T47D (cell line): ENCODE measurements at regions not wholly inside any gene's neighbourhood (a gene's known extent, or its start where the extent isn't known, plus 50 kb on each side); places are given as distances from the start of the nearest gene placed in this dataset.

Experiments
- DNase-seq, 2 experiments: peaks; one replicate each; pipeline versions ENCODE4 v3.0.0 to v3.0.0-alpha.2; 2011 to 2012; ENCODE audit warnings: low read depth in 1 of 2, low spot score in 1 of 2
- JUND ChIP-seq: IDR thresholded peaks from 2 replicates; pipeline ENCODE4 v1.6.1; 2012; ENCODE audit warnings: low read depth
- in situ Hi-C: cut with HindIII; loops from 2 replicates; pipeline ENCODE4 v1.10.0; 2016; ENCODE audit warnings: low sequenced_read_pairs, low pct_unique_long_range_greater_than_20kb

- no peak for TF ChIP-seq JUND
- no peak for DNase-seq
- in situ Hi-C loops, result no loop called here
Observed at GRCh38 chr10:36943544-36943943, 181.9 kb upstream of the ANKRD30A start.

GRCh38 chr10:36942616-36943015 is 182.8 kb upstream of the ANKRD30A start:
- DNase-seq, result peak in 1 of 2 experiments; percentile 19
- in situ Hi-C loops, result no loop called here
- TF ChIP-seq JUND, result no peak

GRCh38 chr10:36903040-36903439 is 222.4 kb upstream of the ANKRD30A start:
- no peak for TF ChIP-seq JUND
- in situ Hi-C loops, result no loop called here
- no peak for DNase-seq

- peak; percentile 44 to 66 for DNase-seq
- TF ChIP-seq JUND, result no peak
- in situ Hi-C loops, result no loop called here
Observed at GRCh38 chr10:36899652-36900051, 225.7 kb upstream of the ANKRD30A start.

GRCh38 chr10:36888925-36889573 is 236.3 kb upstream of the ANKRD30A start:
- in situ Hi-C loops, result no loop called here
- TF ChIP-seq JUND, result no peak
- peak in 1 of 2 experiments; percentile 80 for DNase-seq

GRCh38 chr10:36886303-36886891 is 239.0 kb upstream of the ANKRD30A start:
- no peak for TF ChIP-seq JUND
- in situ Hi-C loops, result no loop called here
- no peak for DNase-seq

GRCh38 chr10:36885746-36886145 is 239.7 kb upstream of the ANKRD30A start:
- DNase-seq, result no peak
- in situ Hi-C loops, result no loop called here
- no peak for TF ChIP-seq JUND

- no peak for DNase-seq
- in situ Hi-C loops, result no loop called here
- no peak for TF ChIP-seq JUND
Observed at GRCh38 chr10:36882781-36883180, 242.6 kb upstream of the ANKRD30A start.

GRCh38 chr10:36880898-36881297 is 244.5 kb upstream of the ANKRD30A start:
- peak in 1 of 2 experiments; percentile 54 for DNase-seq
- no peak for TF ChIP-seq JUND
- in situ Hi-C loops, result no loop called here

- DNase-seq, result no peak
- in situ Hi-C loops, result no loop called here
- no peak for TF ChIP-seq JUND
Observed at GRCh38 chr10:36872702-36873393, 252.6 kb upstream of the ANKRD30A start.

GRCh38 chr10:36840788-36841187 is 284.6 kb upstream of the ANKRD30A start:
- in situ Hi-C loops, result no loop called here
- no peak for DNase-seq
- no peak for TF ChIP-seq JUND

GRCh38 chr10:36837416-36837815 is 288.0 kb upstream of the ANKRD30A start:
- in situ Hi-C loops, result no loop called here
- no peak for TF ChIP-seq JUND
- no peak for DNase-seq

- DNase-seq, result no peak
- no peak for TF ChIP-seq JUND
- in situ Hi-C loops, result no loop called here
Observed at GRCh38 chr10:36819781-36820180, 305.6 kb upstream of the ANKRD30A start.

GRCh38 chr10:36817898-36818297 is 307.5 kb upstream of the ANKRD30A start:
- no peak for TF ChIP-seq JUND
- DNase-seq, result no peak
- in situ Hi-C loops, result no loop called here
